Activated CD8-positive, alpha-beta memory T cell treated with anti-CD3 and anti-CD28 coated beads for 4 hours (primary cell): ENCODE measurements at regions not wholly inside any gene's neighbourhood (a gene's known extent, or its start where the extent isn't known, plus 50 kb on each side); places are given as distances from the start of the nearest gene placed in this dataset.

Experiments used
- DNase-seq, 2 donors: peaks; one replicate each; pipeline ENCODE4 v3.0.0-alpha.2; 2020; ENCODE audit warnings: low read depth in 2 of 2

GRCh38 chr12:61871485-61871810, 388.8 kb upstream of the USP15 start:
- no peak for DNase-seq

- no peak for DNase-seq
These were observed 381.0 kb upstream of the USP15 start for GRCh38 chr12:61879229-61879628.

- no peak for DNase-seq
These were observed 380.0 kb upstream of the USP15 start for GRCh38 chr12:61880186-61880585.

- DNase-seq, result no peak
These were observed 368.6 kb upstream of the USP15 start for GRCh38 chr12:61891632-61892031.

DNA sequence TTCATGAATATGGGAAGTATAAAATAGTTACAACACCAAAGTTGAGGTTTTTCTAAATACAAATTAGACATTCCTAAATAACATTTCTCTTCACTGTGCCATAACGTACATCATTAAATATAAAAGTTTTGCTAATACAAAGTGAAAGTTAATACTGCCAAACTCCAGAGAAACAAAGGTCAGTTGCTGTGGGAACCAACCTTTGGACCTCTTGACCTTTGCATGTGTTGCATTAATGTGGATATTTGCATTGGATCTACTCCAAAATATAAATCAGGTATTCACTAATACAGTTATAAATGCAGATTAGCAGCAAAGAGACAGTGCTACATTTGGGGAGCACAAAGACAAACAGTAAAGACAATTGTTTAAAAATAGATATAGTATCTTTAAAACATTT, 366.0 kb upstream of the USP15 start:
- no peak for DNase-seq

DNA sequence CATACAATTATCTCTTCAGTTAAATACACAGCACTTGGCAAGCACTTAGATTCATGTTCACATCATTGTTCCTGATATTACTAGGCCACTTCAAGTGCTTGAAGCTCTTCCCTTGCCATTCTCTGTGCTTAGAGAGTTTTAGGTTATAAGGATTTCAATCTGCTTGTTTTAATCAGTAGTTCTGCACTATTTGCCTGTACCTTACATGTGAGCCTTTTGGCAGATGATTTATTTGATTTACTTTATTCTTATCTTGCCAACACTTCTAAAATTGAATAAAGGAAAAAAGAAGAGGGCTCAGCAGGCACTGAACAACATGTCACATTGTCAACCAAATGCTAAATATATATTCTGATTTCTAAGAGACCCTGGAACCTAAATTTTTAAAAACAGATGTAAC, 363.8 kb upstream of the USP15 start:
- no peak for DNase-seq

GRCh38 chr12:61902403-61902802, 357.8 kb upstream of the USP15 start:
- no peak for DNase-seq

GRCh38 chr12:61911113-61911512, 349.1 kb upstream of the USP15 start:
- DNase-seq, result no peak

- DNase-seq, result no peak
These were observed 344.8 kb upstream of the USP15 start for GRCh38 chr12:61915420-61915819.

- DNase-seq, result no peak
These were observed 343.4 kb upstream of the USP15 start for GRCh38 chr12:61916831-61917230.

GRCh38 chr12:61919686-61920085, 340.5 kb upstream of the USP15 start:
- DNase-seq, result no peak

DNA sequence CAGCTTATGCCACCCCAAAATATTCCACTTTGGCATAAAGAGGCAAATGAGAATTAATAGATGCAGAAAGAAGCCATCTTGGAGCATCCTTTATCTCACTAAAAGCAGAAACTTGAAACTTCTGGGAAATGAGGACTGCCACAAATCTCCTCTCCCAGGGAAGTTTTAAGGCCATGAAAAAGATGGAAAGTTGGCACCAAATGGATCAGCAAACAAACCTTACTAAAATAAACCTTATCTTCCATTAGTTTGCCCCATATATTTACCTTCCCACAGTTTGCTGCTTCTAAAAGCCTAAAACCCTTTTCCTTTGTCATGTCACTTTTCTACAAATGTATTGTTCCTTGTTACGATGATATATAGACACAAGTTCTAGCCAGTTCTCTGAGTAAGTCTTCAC, 340.0 kb upstream of the USP15 start:
- DNase-seq, result no peak

DNA sequence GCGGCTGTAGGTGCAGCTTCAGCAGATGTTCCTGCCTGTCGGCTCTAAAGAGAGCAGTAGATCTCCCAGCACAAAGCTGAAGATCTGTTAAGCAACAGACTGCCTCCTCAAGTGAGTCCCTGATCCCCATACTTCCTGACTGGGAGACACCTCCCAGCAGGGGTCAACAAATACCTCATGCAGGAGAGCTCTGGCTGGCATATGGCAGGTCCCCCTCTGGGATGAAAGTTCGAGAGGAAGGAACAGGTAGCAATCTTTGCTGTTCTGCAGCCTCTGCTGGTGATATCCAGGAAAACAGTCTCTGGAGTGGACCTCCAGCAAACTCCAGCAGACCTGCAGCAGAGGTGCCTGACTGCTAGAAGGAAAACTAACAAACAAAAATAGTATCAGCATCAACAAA, 337.1 kb upstream of the USP15 start:
- no peak for DNase-seq

DNA sequence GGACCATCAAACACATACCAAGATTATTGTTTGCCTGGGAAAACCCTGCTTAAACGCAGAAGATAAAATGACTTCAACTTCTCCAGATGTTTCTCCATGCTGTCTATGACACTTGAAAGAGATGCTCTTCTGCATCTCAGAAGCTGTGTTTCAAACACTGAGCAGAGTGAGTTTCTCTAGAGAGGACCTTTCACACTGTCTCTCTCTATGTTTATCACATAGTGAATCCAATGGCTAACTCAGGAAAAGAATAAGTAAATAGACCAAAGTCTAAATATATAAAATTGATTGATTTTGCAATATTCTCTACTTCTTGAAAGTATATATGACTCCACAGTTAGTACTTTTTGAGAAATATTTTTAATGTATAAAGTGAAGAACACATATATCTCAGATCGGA, 325.6 kb upstream of the USP15 start:
- DNase-seq, result no peak

DNA sequence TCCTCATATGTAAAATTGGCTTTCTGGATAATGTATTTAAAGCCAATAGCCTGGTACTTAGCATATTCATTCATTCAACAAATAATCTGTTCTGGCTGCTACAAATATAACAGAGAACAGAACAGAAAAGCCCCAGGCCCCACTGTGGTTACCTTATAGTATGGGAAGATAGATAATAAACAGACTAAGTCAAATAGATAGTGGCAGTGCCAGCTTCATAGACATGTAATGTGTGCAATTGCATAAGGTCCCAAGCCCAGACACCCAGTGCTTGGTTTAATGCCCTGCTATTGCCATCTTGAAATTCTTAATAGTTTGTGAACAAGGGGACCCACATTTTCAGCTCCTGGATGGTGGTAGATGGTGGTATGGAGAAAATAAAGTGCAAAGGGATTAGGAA, 320.2 kb upstream of the USP15 start:
- no peak for DNase-seq

- DNase-seq, result no peak
These were observed 303.7 kb upstream of the USP15 start for GRCh38 chr12:61956545-61956944.

- DNase-seq, result no peak
These were observed 285.7 kb upstream of the USP15 start for GRCh38 chr12:61974461-61974860.

- DNase-seq, result no peak
These were observed 274.4 kb upstream of the USP15 start for GRCh38 chr12:61985830-61986229.

DNA sequence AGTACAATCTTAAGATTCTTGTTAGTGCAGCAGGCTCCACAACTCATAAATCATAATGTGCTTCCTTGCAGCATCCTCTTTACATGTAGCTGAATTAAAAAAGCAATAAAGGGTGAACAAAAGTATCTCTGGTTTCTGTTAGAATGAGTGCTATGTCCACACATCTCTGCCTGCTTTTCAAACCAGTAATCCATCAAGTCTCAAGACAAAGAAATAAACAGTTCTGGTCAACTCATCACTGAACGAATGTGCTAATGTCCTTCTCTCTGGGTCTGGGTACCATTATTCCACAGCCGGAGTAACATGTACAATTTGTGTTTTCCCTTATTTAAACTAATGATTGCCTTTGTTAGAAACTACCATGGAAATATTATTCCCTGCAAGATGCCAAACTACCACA, 273.0 kb upstream of the USP15 start:
- DNase-seq, result no peak

DNA sequence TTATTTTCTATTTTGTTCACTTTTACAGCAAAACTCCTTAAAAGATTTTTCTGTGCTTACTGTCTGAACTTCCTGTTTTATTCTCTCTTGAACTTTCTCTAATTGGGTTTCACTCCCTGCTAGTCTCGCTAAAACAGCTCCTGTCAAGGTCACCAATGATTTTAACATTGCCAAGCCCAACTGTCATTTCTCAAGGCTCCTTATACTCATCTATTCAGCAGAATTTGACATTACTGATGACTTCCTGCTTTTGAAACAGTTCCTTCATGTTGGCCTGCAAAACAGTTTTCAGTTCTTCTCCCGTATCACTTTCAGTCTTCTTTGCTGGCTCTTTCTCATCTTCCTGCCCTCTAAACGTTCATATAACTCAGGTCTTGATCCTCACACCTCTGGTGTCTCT, 268.5 kb upstream of the USP15 start:
- no peak for DNase-seq

DNA sequence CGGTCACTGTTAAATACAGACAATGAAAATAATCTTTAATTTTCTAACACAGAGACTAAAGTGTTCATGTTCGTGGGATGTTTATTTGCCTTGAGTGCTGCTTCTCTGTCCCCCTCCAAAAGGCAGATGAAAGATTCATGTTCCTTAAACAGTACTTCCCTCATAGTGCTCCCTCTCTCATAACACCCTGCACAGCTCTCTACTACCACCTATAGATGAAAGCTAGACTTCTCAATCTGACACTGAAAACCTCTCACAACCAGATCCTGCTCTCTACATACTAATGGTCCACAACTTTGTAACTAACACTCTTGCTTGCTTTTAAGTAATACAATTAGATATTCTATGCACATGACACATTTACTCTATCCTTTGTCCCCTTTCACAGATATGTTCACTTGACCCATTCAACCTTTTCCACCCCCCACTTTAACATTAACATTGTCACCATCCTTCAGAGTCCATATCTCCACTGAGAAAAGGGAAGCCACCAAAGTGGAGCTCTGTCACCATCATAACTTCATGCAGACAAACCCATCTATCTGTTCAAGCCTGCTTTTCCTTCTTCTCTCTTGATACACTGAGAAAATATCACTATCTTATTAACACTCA, 266.4 kb upstream of the USP15 start:
- DNase-seq, result no peak

DNA sequence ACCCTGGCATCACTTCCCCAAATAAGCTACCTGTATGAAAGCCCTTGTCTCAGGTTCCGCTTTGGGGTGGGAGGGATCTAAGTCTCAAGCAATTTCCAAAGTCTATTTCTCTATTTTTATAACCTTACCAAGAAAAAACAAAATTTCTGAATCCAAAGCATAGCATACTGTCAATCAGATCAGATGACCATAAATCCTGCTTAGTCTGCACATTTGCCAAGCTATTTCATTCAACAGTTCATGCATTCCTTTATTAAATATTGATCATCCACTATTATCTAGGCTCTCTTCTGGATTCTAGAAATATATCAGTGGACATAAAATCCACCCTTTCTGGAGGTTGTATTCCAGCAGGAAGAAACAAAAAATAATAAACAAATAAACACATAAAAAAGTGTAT, 263.5 kb upstream of the USP15 start:
- DNase-seq, result no peak

GRCh38 chr12:61998791-61999190, 261.4 kb upstream of the USP15 start:
- DNase-seq, result no peak

DNA sequence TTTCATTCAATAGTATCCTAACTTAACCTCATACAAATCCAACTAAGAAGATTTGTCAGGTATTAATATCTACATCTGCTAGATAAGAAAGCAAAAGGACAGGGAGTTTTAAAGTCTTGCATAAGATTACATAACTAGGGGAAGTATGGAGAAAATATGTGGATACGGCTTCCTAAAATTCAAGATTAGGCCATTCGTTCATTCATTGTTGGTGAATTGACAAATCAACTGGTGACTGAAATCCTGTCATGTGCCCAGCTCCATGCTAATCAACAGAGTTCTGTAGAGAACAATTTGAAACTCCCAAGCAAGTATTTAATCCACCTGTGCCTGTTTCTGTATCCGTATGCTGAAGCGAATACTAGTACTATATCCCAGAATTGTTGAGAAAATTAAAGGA, 260.9 kb upstream of the USP15 start:
- no peak for DNase-seq

DNA sequence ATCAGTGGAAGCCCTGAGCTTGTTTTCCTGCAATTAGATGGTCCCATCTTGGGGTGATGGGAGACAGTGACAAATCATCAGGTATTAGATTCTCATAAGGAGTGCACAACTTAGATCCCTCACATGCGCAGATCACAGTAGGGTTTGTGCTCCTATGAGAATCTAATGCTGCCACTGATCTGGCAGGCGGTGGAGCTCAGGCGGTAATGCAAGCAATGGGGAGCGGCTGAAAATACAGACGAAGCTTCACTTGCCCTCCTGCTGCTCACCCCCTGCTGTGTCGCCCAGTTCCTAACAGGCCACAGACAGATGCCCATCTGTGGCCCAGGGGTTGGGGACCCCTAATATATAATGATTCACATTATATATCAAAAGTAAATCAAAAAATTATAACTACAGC, 258.8 kb upstream of the USP15 start:
- DNase-seq, result no peak
